Left cardiac atrium (tissue), 4 donors: ENCODE measurements at regions not wholly inside any gene's neighbourhood (a gene's known extent, or its start where the extent isn't known, plus 50 kb on each side); places are given as distances from the start of the nearest gene placed in this dataset.

ENCODE experiments used
- ATAC-seq, 2 donors: fragments of 200-7000 bp; cut with Tn5 transposase; one replicate each; pipeline ENCODE4 v1.9.1; 2020; ENCODE audit warnings: mild to moderate bottlenecking in 2 of 2, moderate library complexity in 2 of 2
- DNase-seq: peaks from one replicate; pipeline ENCODE4 v3.0.0-alpha.2; 2020
- intact Hi-C, 2 donors: fragments of 100-400 bp; cut with DNase I; formaldehyde crosslinking; loops; one replicate each; pipeline versions ENCODE4 v1.14.1 to v1.15.1; 2022 to 2023
- donor health status: DM: no; HTN: yes; CAD: no.
- donor health status: DM: no; HTN: yes; CAD: no; lungs with severe emphysema.
- donor health status: DM: yes; HTN: yes; CAD: no.
- donor health status: Dilated cardiomyopathy.

GRCh38 chr2:181764095-181764963 is 84.0 kb upstream of the NEUROD1 start:
- ATAC-seq = no peak
- intact Hi-C loops = no loop called here
- DNase-seq = no peak

GRCh38 chr2:181766129-181766528 is 85.8 kb upstream of the NEUROD1 start:
- intact Hi-C loops = no loop called here
- no peak for DNase-seq
- ATAC-seq = no peak

- no peak for ATAC-seq
- intact Hi-C loops = no loop called here
- DNase-seq = no peak
These were observed 89.8 kb upstream of the NEUROD1 start for GRCh38 chr2:181770150-181770549.

GRCh38 chr2:181771356-181771755 is 91.0 kb upstream of the NEUROD1 start:
- intact Hi-C loops = no loop called here
- ATAC-seq (no peak), DNase-seq (no peak)

GRCh38 chr2:181772334-181772733 is 92.0 kb upstream of the NEUROD1 start:
- no peak for DNase-seq
- intact Hi-C loops = no loop called here
- ATAC-seq = peak; percentile 94 to 99

- DNase-seq = no peak
- peak in 1 of 2 donors; percentile 54 for ATAC-seq
- intact Hi-C loops = no loop called here
These were observed 92.5 kb upstream of the NEUROD1 start for GRCh38 chr2:181772777-181773176.

- DNase-seq (no peak), ATAC-seq (peak in 1 of 2 donors; percentile 67)
- intact Hi-C loops = no loop called here
These were observed 94.4 kb upstream of the NEUROD1 start for GRCh38 chr2:181774685-181775084.

- ATAC-seq (no peak), DNase-seq (no peak)
- intact Hi-C loops = no loop called here
These were observed 96.0 kb upstream of the NEUROD1 start for GRCh38 chr2:181776336-181776735.

GRCh38 chr2:181777734-181778133 is 97.4 kb upstream of the NEUROD1 start:
- ATAC-seq = no peak
- no peak for DNase-seq
- intact Hi-C loops = no loop called here

- intact Hi-C loops = no loop called here
- ATAC-seq (peak in 1 of 2 donors; percentile 41), DNase-seq (no peak)
These were observed 98.4 kb upstream of the NEUROD1 start for GRCh38 chr2:181778621-181779201.

GRCh38 chr2:181779288-181780021 is 99.1 kb upstream of the NEUROD1 start:
- no peak for ATAC-seq
- intact Hi-C loops = no loop called here
- DNase-seq = no peak

- intact Hi-C loops = no loop called here
- no peak for DNase-seq
- ATAC-seq = peak; percentile 23 to 53
These were observed 99.8 kb upstream of the NEUROD1 start for GRCh38 chr2:181780047-181780651.

- ATAC-seq (no peak), DNase-seq (no peak)
- intact Hi-C loops = no loop called here
These were observed 100.3 kb upstream of the NEUROD1 start for GRCh38 chr2:181780657-181781056.

GRCh38 chr2:181781078-181781786 is 100.9 kb upstream of the NEUROD1 start:
- ATAC-seq = peak in 1 of 2 donors; percentile 38
- intact Hi-C loops = no loop called here
- no peak for DNase-seq

- DNase-seq = no peak
- intact Hi-C loops = no loop called here
- peak in 1 of 2 donors; percentile 31 for ATAC-seq
These were observed 102.3 kb upstream of the NEUROD1 start for GRCh38 chr2:181782660-181783059.

GRCh38 chr2:181784556-181784955 is 104.2 kb upstream of the NEUROD1 start:
- ATAC-seq (no peak), DNase-seq (no peak)
- intact Hi-C loops = no loop called here

GRCh38 chr2:181785691-181786344 is 105.5 kb upstream of the NEUROD1 start:
- DNase-seq (no peak), ATAC-seq (peak in 1 of 2 donors; percentile 27)
- intact Hi-C loops = no loop called here

- no peak for ATAC-seq
- intact Hi-C loops = no loop called here
These were observed 104.9 kb upstream of the ITPRID2 start for GRCh38 chr2:181786371-181787228.

More at GRCh38 chr2:181786371-181787228, 104.9 kb upstream of the ITPRID2 start:
- DNase-seq = no peak
